BLaER1 treated with 17β-estradiol and CSF1 and Interleukin-3, amounts not matched to agents 10 nM and 100 nM (cell line): ENCODE measurements at regions not wholly inside any gene's neighbourhood (a gene's known extent, or its start where the extent isn't known, plus 50 kb on each side); places are given as distances from the start of the nearest gene placed in this dataset.
A peak's percentile ranks its signal among the peaks of the same experiment; 100 is the strongest.

ENCODE experiments used
- H3K27ac ChIP-seq, 11 experiments: shearing (Covaris generic); formaldehyde crosslinking; 2 replicates each; pipeline ENCODE4 v1.8.1; 2022
- H3K27me3 ChIP-seq, 11 experiments: shearing (Covaris generic); formaldehyde crosslinking; 2 replicates each; pipeline ENCODE4 v1.8.1; 2022
- H3K36me3 ChIP-seq, 11 experiments: shearing (Covaris generic); formaldehyde crosslinking; 2 replicates each; pipeline ENCODE4 v1.8.1; 2022
- H3K4me1 ChIP-seq, 10 experiments: shearing (Covaris generic); formaldehyde crosslinking; 2 replicates each; pipeline ENCODE4 v1.8.1; 2022
- H3K4me2 ChIP-seq, 11 experiments: shearing (Covaris generic); formaldehyde crosslinking; 2 replicates each; pipeline ENCODE4 v1.8.1; 2022
- H3K4me3 ChIP-seq, 10 experiments: shearing (Covaris generic); formaldehyde crosslinking; 2 replicates each; pipeline ENCODE4 v1.8.1; 2022
- H3K9ac ChIP-seq, 11 experiments: shearing (Covaris generic); formaldehyde crosslinking; 2 replicates each; pipeline ENCODE4 v1.8.1; 2022
- H3K9me3 ChIP-seq, 11 experiments: shearing (Covaris generic); formaldehyde crosslinking; replicated peaks in 1 of 11; 2 replicates each; pipeline ENCODE4 v1.8.1; 2022
- H4K20me1 ChIP-seq, 11 experiments: shearing (Covaris generic); formaldehyde crosslinking; 2 replicates each; pipeline ENCODE4 v1.8.1; 2022
- Cebpa-rat ChIP-seq, 11 experiments: shearing (Covaris generic); IDR thresholded peaks; 2 replicates each; pipeline ENCODE4 v1.8.1; 2022

DNA sequence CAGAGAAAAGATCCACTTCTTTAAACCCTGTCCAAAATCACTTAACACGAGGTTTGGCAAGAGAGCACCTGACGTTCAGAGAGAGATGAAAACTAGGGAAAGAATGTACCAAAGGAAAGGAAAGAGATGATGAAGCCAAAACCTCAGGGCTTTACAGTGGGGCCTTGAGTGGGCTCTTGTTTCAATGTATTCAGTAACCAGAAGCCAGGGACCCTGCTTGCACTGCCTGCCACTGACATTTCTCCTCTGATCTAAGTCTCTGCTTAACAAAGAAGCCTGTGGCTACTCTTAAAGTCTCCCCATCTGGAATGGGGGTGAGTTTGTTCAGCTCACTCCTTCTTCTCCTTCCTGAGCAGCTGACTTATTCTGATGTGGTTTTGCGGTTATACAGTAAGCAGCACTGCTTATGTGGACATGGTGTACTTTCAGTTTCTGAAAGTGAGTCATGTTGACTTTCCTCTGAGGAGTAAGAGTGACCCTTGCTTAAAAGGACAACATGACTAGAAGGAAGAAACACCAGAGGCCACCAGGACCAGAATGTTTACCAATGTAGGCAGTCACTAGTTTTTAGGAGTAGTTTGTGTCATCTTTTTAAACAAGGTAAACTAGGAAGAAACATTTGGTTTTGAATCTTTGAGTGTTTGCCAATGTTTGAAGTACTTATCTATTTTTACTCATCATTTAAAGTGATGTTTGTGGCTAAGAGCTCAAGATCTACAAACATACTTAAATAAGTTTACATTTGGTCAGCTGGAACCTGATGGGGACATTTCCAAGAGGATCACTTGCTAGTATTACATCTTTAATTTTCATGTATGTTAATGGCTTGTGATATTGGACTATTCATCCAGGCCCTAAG is 87.4 kb downstream of the FASLG start:
- Histone ChIP-seq H4K20me1 (no peaks in the 10 kb centered on the region), H3K4me2 (peak overlapping the region; percentile 70 to 91 (median 78)), H3K9me3 (peaks cover 0 to 10% (median 3%) of the 10 kb centered on the region in 11 experiments; a peak in 2 of 22 replicates), H3K36me3 (no peaks in the 10 kb centered on the region), H3K4me3 (no peak overlapping the region; a peak in 1 of 20 replicates), H3K4me1 (peaks cover 25 to 36% (median 28%) of the 10 kb centered on the region in 10 experiments), H3K27ac (peak overlapping the region; percentile 3 to 79 (median 68); a peak in 19 of 22 replicates), H3K9ac (peak overlapping the region in 8 of 11 experiments; percentile 8 to 67 (median 45); a peak in 15 of 22 replicates), H3K27me3 (peaks cover 0 to 7% (median 0%) of the 10 kb centered on the region in 11 experiments; a peak in 1 of 22 replicates)
- TF ChIP-seq Cebpa-rat (IDR thresholded peaks at IDR 0.05): peak in 1 of 11 experiments; percentile 45; a peak in 1 of 22 replicates

DNA sequence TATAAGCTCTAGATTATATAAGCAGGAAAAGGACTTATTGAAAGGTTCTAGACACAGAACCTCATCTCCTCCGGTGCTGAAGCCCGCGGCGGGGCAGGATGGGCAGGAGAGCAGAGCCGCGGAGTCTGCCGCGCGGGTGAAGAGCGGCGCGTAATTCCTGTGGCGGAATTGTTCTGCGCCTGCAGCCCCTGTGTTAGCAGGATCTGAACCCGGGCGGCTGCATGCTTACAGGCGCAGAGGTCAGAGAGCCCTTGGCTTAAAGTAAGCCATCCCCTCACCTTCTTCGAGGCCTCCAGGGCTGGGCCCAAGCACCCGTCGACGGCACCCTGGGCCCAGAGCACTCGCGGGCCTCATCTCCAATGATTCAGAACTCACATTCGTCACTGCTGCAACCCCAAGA is 89.3 kb downstream of the FASLG start:
- Histone ChIP-seq H3K4me3 (no peak overlapping the region), H3K9me3 (peaks cover 0 to 10% (median 3%) of the 10 kb centered on the region in 11 experiments; a peak in 2 of 22 replicates), H3K27ac (0 out of 22 replicates have a peak overlapping the region, but pooled peaks of 1 of the 11 experiments have one; percentile 8), H4K20me1 (no peaks in the 10 kb centered on the region), H3K27me3 (peaks cover 0 to 7% (median 0%) of the 10 kb centered on the region in 11 experiments; a peak in 2 of 22 replicates), H3K9ac (no peak overlapping the region), H3K36me3 (no peaks in the 10 kb centered on the region), H3K4me2 (no peak overlapping the region), H3K4me1 (peaks cover 25 to 32% (median 28%) of the 10 kb centered on the region in 10 experiments)
- TF ChIP-seq Cebpa-rat (IDR thresholded peaks at IDR 0.05): no peak

DNA sequence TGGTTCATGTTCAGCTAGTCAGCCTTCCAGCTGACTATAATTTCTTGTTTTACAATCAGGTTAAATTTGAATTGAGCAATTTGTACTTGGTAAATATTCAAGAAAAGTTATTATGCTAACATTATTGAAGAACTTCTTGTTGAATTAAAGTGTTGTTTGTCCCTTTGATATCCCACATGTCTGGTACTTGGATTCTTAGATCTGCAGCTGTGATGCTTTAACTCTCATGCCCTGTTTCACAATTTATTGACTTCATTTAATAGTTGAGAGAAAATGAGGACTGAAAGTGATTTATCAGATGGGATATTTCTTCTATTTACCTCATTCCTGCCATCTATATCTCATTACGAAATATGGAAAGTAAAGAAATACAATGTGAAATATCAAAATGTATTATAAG is 92.8 kb downstream of the FASLG start:
- Histone ChIP-seq H3K36me3 (no peaks in the 10 kb centered on the region), H3K9ac (no peak overlapping the region), H3K4me1 (peaks cover 10 to 26% (median 17%) of the 10 kb centered on the region in 10 experiments), H3K4me3 (no peak overlapping the region), H3K9me3 (peaks cover 0 to 10% (median 3%) of the 10 kb centered on the region in 11 experiments; a peak in 2 of 22 replicates), H3K27me3 (peaks cover 0 to 15% (median 0%) of the 10 kb centered on the region in 11 experiments; a peak in 2 of 22 replicates), H4K20me1 (no peaks in the 10 kb centered on the region), H3K27ac (no peak overlapping the region), H3K4me2 (no peak overlapping the region)
- TF ChIP-seq Cebpa-rat (IDR thresholded peaks at IDR 0.05): no peak

DNA sequence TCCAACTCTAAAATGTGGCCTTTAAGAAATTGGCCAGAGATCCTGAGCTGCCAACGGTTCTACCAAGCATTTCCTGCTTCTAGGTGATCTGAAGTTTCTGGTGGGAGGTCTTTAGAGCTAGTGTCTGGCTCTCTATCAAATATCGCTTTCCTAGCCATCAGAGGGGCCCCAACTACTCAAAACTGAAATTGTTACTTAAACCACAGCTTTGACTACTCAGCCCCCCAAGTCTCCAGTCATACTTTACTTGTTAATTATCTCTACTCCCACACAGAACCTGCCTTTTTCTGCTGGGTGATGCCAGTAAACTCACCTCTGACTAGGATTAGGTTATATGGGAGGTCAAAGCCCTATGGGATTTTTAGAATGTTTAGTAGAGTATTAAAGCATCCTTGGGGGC is 95.1 kb downstream of the FASLG start:
- no peak overlapping the region for H3K27ac ChIP-seq
- no peaks in the 10 kb centered on the region for H4K20me1 ChIP-seq
- H3K4me3 ChIP-seq: no peak overlapping the region
- H3K27me3 ChIP-seq: peaks cover 0 to 15% (median 0%) of the 10 kb centered on the region in 11 experiments; a peak in 2 of 22 replicates
- TF ChIP-seq Cebpa-rat (IDR thresholded peaks at IDR 0.05): no peak
- H3K36me3 ChIP-seq: no peaks in the 10 kb centered on the region
- no peak overlapping the region for H3K9ac ChIP-seq
- peak overlapping the region in 3 of 11 experiments; percentile 6 to 10 (median 8); a peak in 2 of 22 replicates for H3K4me2 ChIP-seq
- peaks cover 0 to under 1% (median 0%) of the 10 kb centered on the region in 11 experiments; a peak in 1 of 22 replicates for H3K9me3 ChIP-seq
- H3K4me1 ChIP-seq: peaks cover 0 to 27% (median 8%) of the 10 kb centered on the region in 10 experiments; a peak in 11 of 20 replicates

DNA sequence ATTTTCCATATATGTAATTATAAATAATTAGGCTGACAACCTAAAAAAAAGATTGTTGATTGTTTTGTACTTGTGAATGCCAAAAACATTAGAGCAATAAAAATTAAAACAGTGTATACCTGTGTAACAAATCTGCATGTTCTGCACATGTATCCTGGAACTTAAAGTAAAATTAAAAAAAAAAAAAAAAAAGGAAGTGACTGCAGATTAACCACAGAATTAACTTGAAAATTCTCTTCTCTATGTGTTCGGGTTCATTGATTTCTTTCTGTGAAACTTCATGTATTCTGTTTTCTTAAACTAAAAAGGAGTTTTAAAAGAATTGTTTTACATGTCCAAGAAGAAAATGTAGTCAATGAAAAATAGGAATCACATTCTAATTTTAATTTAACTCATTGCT is 95.7 kb downstream of the FASLG start:
- Histone ChIP-seq H3K4me2 (no peak overlapping the region; a peak in 1 of 22 replicates), H3K27me3 (peaks cover 0 to 12% (median 0%) of the 10 kb centered on the region in 11 experiments; a peak in 2 of 22 replicates), H3K4me3 (no peak overlapping the region), H3K9me3 (no peaks in the 10 kb centered on the region), H3K36me3 (no peaks in the 10 kb centered on the region), H4K20me1 (no peaks in the 10 kb centered on the region), H3K4me1 (peaks cover 0 to 27% (median 8%) of the 10 kb centered on the region in 10 experiments; a peak in 11 of 20 replicates), H3K27ac (no peak overlapping the region), H3K9ac (no peak overlapping the region)
- no peak for TF ChIP-seq Cebpa-rat (IDR thresholded peaks at IDR 0.05)

DNA sequence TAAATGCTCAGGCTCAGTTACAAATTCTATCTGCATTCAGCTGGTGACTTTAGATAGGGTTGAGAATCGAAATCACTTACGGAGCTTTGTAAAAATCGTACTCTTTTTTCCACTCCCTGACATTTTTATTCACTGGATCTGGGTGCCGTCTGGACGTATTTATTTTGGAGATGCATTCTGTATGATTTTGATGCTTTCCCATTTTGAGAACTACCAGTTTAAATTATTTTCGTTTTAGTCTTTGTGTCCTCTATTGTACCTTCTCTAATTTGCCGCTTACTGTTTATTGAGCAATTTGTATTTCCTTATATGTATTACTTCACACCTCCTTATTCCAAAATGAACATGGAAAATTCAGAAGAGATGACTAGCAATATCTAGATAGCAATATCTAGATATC is 96.2 kb downstream of the FASLG start:
- no peak overlapping the region for H3K27ac ChIP-seq
- H3K4me1 ChIP-seq: peaks cover 0 to 27% (median 8%) of the 10 kb centered on the region in 10 experiments; a peak in 11 of 20 replicates
- H3K4me2 ChIP-seq: no peak overlapping the region; a peak in 1 of 22 replicates
- H3K9ac ChIP-seq: no peak overlapping the region
- no peaks in the 10 kb centered on the region for H3K36me3 ChIP-seq
- H3K27me3 ChIP-seq: peaks cover 0 to 8% (median 0%) of the 10 kb centered on the region in 11 experiments; a peak in 2 of 22 replicates
- no peak for TF ChIP-seq Cebpa-rat (IDR thresholded peaks at IDR 0.05)
- H3K4me3 ChIP-seq: no peak overlapping the region
- no peaks in the 10 kb centered on the region for H3K9me3 ChIP-seq
- H4K20me1 ChIP-seq: no peaks in the 10 kb centered on the region

DNA sequence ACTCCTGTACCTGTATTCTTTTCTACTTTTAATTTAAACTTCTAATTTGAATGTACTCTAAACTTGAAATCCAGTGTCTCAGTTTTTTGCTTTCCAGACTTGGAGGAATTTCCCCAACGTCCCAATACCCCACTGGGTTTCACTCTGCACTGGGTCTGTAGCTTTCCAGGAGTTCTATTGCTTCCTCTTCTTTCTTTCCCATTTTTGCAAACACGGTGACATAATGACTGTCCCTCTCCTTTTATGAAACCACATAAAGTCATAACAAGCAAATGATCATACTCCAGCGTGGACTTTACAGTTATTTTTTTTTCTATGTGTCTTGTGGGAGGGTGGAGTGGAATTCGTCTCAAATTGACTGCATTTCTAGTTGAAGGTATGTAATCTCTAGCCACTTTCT is 97.1 kb downstream of the FASLG start:
- TF ChIP-seq Cebpa-rat (IDR thresholded peaks at IDR 0.05): no peak

DNA sequence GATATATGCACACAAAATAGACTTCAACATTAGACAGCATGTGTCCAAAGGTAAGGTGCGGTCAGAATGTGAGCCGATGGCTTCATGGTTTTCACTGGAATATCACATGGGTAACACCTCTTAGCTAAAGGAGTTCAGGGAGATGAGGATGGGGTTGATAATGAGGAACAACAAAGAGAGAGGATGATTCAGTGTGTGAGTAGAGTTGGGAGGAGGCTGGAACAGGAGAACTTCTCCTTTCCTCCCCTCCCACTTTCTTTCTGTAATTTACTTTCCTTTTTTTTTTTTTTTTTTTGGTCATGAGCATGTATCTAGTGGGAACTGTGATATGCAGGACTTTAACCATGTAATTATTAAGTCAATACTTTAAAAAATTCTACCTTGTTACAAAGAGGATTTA is 99.4 kb downstream of the FASLG start:
- no peak overlapping the region for H3K4me3 ChIP-seq

More for the DNA sequence above, 97.1 kb downstream of the FASLG start:
- H3K9ac ChIP-seq: no peak overlapping the region
- no peak overlapping the region for H3K27ac ChIP-seq
- 0 out of 22 replicates have a peak overlapping the region, but pooled peaks of 1 of the 11 experiments have one; percentile 9 for H3K4me2 ChIP-seq
- H4K20me1 ChIP-seq: no peaks in the 10 kb centered on the region
- no peak overlapping the region for H3K4me3 ChIP-seq
- H3K27me3 ChIP-seq: peaks cover 0 to 8% (median 0%) of the 10 kb centered on the region in 11 experiments; a peak in 2 of 22 replicates
- no peaks in the 10 kb centered on the region for H3K9me3 ChIP-seq
- no peaks in the 10 kb centered on the region for H3K36me3 ChIP-seq
- peaks cover 0 to 27% (median 8%) of the 10 kb centered on the region in 10 experiments; a peak in 11 of 20 replicates for H3K4me1 ChIP-seq

DNA sequence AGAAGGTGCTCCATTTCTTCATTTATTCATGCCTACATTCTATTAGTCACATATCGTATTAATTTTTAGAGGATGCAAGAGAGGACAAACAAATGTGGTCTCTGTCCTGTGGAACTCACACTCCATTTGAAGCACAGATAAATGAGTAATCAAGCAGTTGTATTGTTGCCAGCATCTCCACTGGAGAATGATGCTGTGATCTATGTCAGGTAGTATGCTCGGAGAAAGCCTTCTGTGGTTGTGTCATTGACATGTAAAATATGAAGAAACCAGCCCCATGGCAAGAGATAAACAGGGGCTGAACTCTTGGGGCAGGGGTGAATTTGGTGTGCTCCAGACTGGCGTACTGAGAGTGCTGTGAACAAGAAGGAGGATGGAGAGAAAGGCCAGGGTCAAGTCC is 101.2 kb downstream of the FASLG start:
- Histone ChIP-seq H3K9me3 (no peaks in the 10 kb centered on the region), H3K4me2 (no peak overlapping the region), H3K27me3 (no peaks in the 10 kb centered on the region), H4K20me1 (no peaks in the 10 kb centered on the region), H3K9ac (no peak overlapping the region), H3K4me3 (no peak overlapping the region), H3K36me3 (no peaks in the 10 kb centered on the region), H3K4me1 (peaks cover 0 to 20% (median 7%) of the 10 kb centered on the region in 10 experiments; a peak in 13 of 20 replicates), H3K27ac (no peak overlapping the region)
- TF ChIP-seq Cebpa-rat (IDR thresholded peaks at IDR 0.05): no peak

More for the DNA sequence above, 99.4 kb downstream of the FASLG start:
- Histone ChIP-seq H3K27ac (no peak overlapping the region), H3K9ac (no peak overlapping the region), H3K4me2 (peak overlapping the region in 2 of 11 experiments; percentile 25 to 30; a peak in 1 of 22 replicates), H3K27me3 (peaks cover 0 to 8% (median 0%) of the 10 kb centered on the region in 11 experiments; a peak in 2 of 22 replicates), H4K20me1 (no peaks in the 10 kb centered on the region), H3K9me3 (no peaks in the 10 kb centered on the region), H3K36me3 (no peaks in the 10 kb centered on the region), H3K4me1 (peaks cover 0 to 27% (median 8%) of the 10 kb centered on the region in 10 experiments; a peak in 11 of 20 replicates)
- TF ChIP-seq Cebpa-rat (IDR thresholded peaks at IDR 0.05): no peak
